ENCODE measurements at regions not wholly inside any gene's neighbourhood (a gene's known extent, or its start where the extent isn't known, plus 50 kb on each side); places are given as distances from the start of the nearest gene placed in this dataset.

DNA sequence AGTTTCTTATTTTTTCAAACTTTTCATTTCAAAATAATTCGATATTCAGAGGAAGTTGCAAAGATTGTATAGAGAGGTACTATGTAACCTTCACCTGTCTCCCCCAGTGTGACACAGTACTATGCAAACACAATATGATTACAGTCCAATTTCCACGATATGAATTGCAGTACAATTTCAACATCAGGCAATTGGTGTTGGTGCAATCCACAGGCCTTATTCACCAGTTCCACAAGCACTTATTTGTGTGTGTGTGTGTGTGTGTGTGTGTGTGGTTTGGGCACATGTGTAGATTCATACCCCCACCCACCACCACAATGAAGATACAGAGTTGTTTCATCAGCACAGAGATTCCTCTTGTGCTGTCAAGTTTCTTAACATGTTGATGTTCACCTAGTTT is 69.7 kb upstream of the ARL4C start:
- TF ChIP-seq, protein P1, sequence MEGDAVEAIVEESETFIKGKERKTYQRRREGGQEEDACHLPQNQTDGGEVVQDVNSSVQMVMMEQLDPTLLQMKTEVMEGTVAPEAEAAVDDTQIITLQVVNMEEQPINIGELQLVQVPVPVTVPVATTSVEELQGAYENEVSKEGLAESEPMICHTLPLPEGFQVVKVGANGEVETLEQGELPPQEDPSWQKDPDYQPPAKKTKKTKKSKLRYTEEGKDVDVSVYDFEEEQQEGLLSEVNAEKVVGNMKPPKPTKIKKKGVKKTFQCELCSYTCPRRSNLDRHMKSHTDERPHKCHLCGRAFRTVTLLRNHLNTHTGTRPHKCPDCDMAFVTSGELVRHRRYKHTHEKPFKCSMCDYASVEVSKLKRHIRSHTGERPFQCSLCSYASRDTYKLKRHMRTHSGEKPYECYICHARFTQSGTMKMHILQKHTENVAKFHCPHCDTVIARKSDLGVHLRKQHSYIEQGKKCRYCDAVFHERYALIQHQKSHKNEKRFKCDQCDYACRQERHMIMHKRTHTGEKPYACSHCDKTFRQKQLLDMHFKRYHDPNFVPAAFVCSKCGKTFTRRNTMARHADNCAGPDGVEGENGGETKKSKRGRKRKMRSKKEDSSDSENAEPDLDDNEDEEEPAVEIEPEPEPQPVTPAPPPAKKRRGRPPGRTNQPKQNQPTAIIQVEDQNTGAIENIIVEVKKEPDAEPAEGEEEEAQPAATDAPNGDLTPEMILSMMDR (IDR thresholded peaks at IDR 0.05 in 4 of 5, conservative IDR thresholded peaks at IDR 0.05 in 1 of 5) = no peak
- TF ChIP-seq POLR2A (IDR thresholded peaks at IDR 0.05) = no peak
